LNCaP clone FGC (cell line): ENCODE measurements at regions not wholly inside any gene's neighbourhood (a gene's known extent, or its start where the extent isn't known, plus 50 kb on each side); places are given as distances from the start of the nearest gene placed in this dataset.
"Not testable (repeated sequence)": the region's sequence is repeated elsewhere in the genome, so short reads cannot be mapped to it uniquely, and the experiment has no call there.

Experiments
- DNase-seq: peaks from one replicate; pipeline ENCODE4 v3.0.0-alpha.2; 2011; ENCODE audit warnings: low read depth
- H3K4me3 ChIP-seq: 2 replicates; pipeline ENCODE4 v1.5.1; 2011; ENCODE audit warnings: mild to moderate bottlenecking, low read depth, low read length, control low read depth
- CTCF ChIP-seq: IDR thresholded peaks from 2 replicates; pipeline ENCODE4 v1.5.1; 2012; ENCODE audit warnings: mild to moderate bottlenecking; ENCODE audit not compliant: control insufficient read depth, insufficient read depth; ENCODE audit errors: extremely low read depth

GRCh38 chr3:137542049-137542448 is 222.1 kb upstream of the SOX14 start:
- no peak for DNase-seq
- H3K4me3 ChIP-seq: no peak overlapping the region
- TF ChIP-seq CTCF: no peak

- no peak for DNase-seq
- TF ChIP-seq CTCF: no peak
- no peak overlapping the region for H3K4me3 ChIP-seq
Measured at GRCh38 chr3:137554242-137554641, 209.9 kb upstream of the SOX14 start.

GRCh38 chr3:137568880-137569279 is 195.2 kb upstream of the SOX14 start:
- DNase-seq: no peak
- H3K4me3 ChIP-seq: no peak overlapping the region
- no peak for TF ChIP-seq CTCF

GRCh38 chr3:137572931-137573330 is 191.2 kb upstream of the SOX14 start:
- TF ChIP-seq CTCF: no peak

GRCh38 chr3:137582484-137582883 is 181.6 kb upstream of the SOX14 start:
- DNase-seq: no peak
- TF ChIP-seq CTCF: no peak
- no peak overlapping the region for H3K4me3 ChIP-seq

More at GRCh38 chr3:137572931-137573330, 191.2 kb upstream of the SOX14 start:
- no peak for DNase-seq
- no peak overlapping the region for H3K4me3 ChIP-seq

GRCh38 chr3:137583256-137583655 is 180.9 kb upstream of the SOX14 start:
- TF ChIP-seq CTCF: no peak
- DNase-seq: no peak
- no peak overlapping the region for H3K4me3 ChIP-seq

- no peak overlapping the region for H3K4me3 ChIP-seq
- DNase-seq: no peak
- no peak for TF ChIP-seq CTCF
Measured at GRCh38 chr3:137588871-137589270, 175.2 kb upstream of the SOX14 start.

GRCh38 chr3:137595415-137595814 is 168.7 kb upstream of the SOX14 start:
- not testable (repeated sequence) for H3K4me3 ChIP-seq, DNase-seq
